Keratinocyte (primary cell): ENCODE measurements at regions not wholly inside any gene's neighbourhood (a gene's known extent, or its start where the extent isn't known, plus 50 kb on each side); places are given as distances from the start of the nearest gene placed in this dataset.

Experiments
- DNase-seq: peaks from one replicate; pipeline ENCODE4 v3.0.0-alpha.2; 2011; ENCODE audit warnings: low read depth, missing footprints, low spot score
- FAIRE-seq: peaks from 2 replicates; lab custom pipeline; 2011; peaks lifted over from hg19 to GRCh38; lab: Jason Lieb, UNC
- H2AFZ ChIP-seq: 2 replicates; pipeline ENCODE4 v1.6.0; 2012; ENCODE audit warnings: low read length, control low read depth, inconsistent platforms; ENCODE audit not compliant: control insufficient read depth
- H3K27ac ChIP-seq: 2 replicates; pipeline ENCODE4 v1.5.1; 2011; ENCODE audit warnings: low read length; ENCODE audit not compliant: control insufficient read depth, insufficient read depth
- H3K27me3 ChIP-seq: 3 replicates; pipeline ENCODE4 v1.6.0; 2011; ENCODE audit warnings: low read length; ENCODE audit not compliant: control insufficient read depth, insufficient read depth; ENCODE audit errors: extremely low read depth
- H3K36me3 ChIP-seq, 2 experiments: 2 replicates in 1 of 2; 3 replicates in 1 of 2; pipeline ENCODE4 v1.5.1; 2011; ENCODE audit warnings: low read length in 2 of 2, mild to moderate bottlenecking in 1 of 2; ENCODE audit not compliant: control insufficient read depth in 2 of 2, insufficient read depth in 2 of 2; ENCODE audit errors: extremely low read depth in 1 of 2
- H3K4me1 ChIP-seq: 3 replicates; pipeline ENCODE4 v1.5.1; 2011; ENCODE audit warnings: low read length; ENCODE audit not compliant: control insufficient read depth, insufficient read depth; ENCODE audit errors: extremely low read depth
- H3K4me2 ChIP-seq: 3 replicates; pipeline ENCODE4 v1.6.0; 2011; ENCODE audit warnings: low read depth, low read length; ENCODE audit not compliant: control insufficient read depth, insufficient read depth; ENCODE audit errors: extremely low read depth
- H3K4me3 ChIP-seq, 3 experiments: fragments of 200-600 bp in 1 of 3; sonication (generic) in 1 of 3; 2 replicates in 2 of 3; 3 replicates in 1 of 3; pipeline ENCODE4 v1.5.1; 2011 to 2016; ENCODE audit warnings: low read length in 3 of 3, mild to moderate bottlenecking in 3 of 3, control low read depth in 2 of 3, inconsistent platforms in 1 of 3, low read depth in 1 of 3, mixed read lengths in 1 of 3, mixed run types in 1 of 3, moderate library complexity in 1 of 3; ENCODE audit not compliant: control insufficient read depth in 2 of 3, insufficient read depth in 2 of 3; ENCODE audit errors: extremely low read depth in 1 of 3
- H3K79me2 ChIP-seq: 2 replicates; pipeline ENCODE4 v1.6.0; 2012; ENCODE audit warnings: low read length; ENCODE audit not compliant: control insufficient read depth, insufficient read depth
- H3K9ac ChIP-seq: 3 replicates; pipeline ENCODE4 v1.6.0; 2011; ENCODE audit warnings: low read length; ENCODE audit not compliant: control insufficient read depth, insufficient read depth; ENCODE audit errors: extremely low read depth
- H3K9me1 ChIP-seq: 3 replicates; pipeline ENCODE4 v1.6.0; 2011; ENCODE audit warnings: low read length; ENCODE audit not compliant: control insufficient read depth, insufficient read depth; ENCODE audit errors: extremely low read depth
- H3K9me3 ChIP-seq: 2 replicates; pipeline ENCODE4 v1.5.1; 2012; ENCODE audit warnings: low read depth, low read length; ENCODE audit not compliant: control insufficient read depth
- H4K20me1 ChIP-seq: 3 replicates; pipeline ENCODE4 v1.6.0; 2011; ENCODE audit warnings: low read length; ENCODE audit not compliant: control insufficient read depth, insufficient read depth; ENCODE audit errors: extremely low read depth
- EZH2 ChIP-seq: IDR thresholded peaks from one replicate; pipeline ENCODE4 v1.6.1; 2012; ENCODE audit warnings: inconsistent platforms, mild to moderate bottlenecking, low read length, moderate library complexity
- dilution Hi-C: fragments of 300-500 bp; cut with MboI; formaldehyde crosslinking; loops from one replicate; pipeline ENCODE4 v1.7.0; 2020; ENCODE audit warnings: low sequenced_read_pairs; ENCODE audit not compliant: extremely low pct_ligation_motif_present
- TF ChIP-seq, protein P1 (sequence below), 3 experiments: IDR thresholded peaks in 1 of 3; conservative IDR thresholded peaks in 1 of 3; optimal IDR thresholded peaks in 1 of 3; 2 replicates in 2 of 3; 3 replicates in 1 of 3; pipeline versions ENCODE3 to v1.5.1; 2011; ENCODE audit warnings: low read length in 3 of 3, mild to moderate bottlenecking in 3 of 3, moderate library complexity in 2 of 3, control low read depth in 1 of 3, inconsistent platforms in 1 of 3; ENCODE audit not compliant: insufficient read depth in 2 of 3; ENCODE audit errors: extremely low read depth in 1 of 3

DNA sequence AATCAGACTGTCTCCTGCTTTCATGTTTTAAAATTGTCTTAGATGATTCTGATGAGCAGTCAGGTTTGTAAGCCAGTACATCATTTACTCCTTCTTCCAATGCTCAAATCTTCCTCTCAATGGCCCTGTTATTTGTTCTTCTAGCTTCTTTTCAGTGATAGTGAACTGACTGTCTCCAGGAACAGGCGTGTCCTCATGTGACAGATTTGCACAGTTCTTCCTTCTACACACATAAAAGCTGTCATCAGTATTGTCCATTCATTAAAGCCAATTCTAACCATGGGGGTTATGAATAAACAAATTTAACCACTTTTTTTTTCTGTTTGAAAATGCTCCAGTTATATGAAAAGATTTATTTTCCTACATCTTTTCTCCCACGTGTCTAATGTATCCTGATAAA lies 308.7 kb upstream of the SORCS1 start:
- Histone ChIP-seq H3K9me1 (no peaks in the 10 kb centered on the region), H3K9ac (no peak overlapping the region), H3K4me2 (no peak overlapping the region), H4K20me1 (no peaks in the 10 kb centered on the region), H3K36me3 (no peaks in the 10 kb centered on the region), H3K4me1 (no peaks in the 10 kb centered on the region), H3K4me3 (no peak overlapping the region), H3K27ac (no peak overlapping the region), H3K27me3 (no peaks in the 10 kb centered on the region), H3K79me2 (no peaks in the 10 kb centered on the region), H2AFZ (no peak overlapping the region), H3K9me3 (no peaks in the 10 kb centered on the region)
- DNase-seq (no peak), FAIRE-seq (no peak)
- dilution Hi-C loops = no loop called here
- no peak for TF ChIP-seq EZH2
- TF ChIP-seq, protein P1, sequence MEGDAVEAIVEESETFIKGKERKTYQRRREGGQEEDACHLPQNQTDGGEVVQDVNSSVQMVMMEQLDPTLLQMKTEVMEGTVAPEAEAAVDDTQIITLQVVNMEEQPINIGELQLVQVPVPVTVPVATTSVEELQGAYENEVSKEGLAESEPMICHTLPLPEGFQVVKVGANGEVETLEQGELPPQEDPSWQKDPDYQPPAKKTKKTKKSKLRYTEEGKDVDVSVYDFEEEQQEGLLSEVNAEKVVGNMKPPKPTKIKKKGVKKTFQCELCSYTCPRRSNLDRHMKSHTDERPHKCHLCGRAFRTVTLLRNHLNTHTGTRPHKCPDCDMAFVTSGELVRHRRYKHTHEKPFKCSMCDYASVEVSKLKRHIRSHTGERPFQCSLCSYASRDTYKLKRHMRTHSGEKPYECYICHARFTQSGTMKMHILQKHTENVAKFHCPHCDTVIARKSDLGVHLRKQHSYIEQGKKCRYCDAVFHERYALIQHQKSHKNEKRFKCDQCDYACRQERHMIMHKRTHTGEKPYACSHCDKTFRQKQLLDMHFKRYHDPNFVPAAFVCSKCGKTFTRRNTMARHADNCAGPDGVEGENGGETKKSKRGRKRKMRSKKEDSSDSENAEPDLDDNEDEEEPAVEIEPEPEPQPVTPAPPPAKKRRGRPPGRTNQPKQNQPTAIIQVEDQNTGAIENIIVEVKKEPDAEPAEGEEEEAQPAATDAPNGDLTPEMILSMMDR (optimal IDR thresholded peaks at IDR 0.05 in 1 of 3, IDR thresholded peaks at IDR 0.05 in 1 of 3, conservative IDR thresholded peaks at IDR 0.05 in 1 of 3; ENCODE audit: extremely low read depth in 1 of 3, insufficient read depth in 2 of 3, low read length in 3 of 3) = no peak

DNA sequence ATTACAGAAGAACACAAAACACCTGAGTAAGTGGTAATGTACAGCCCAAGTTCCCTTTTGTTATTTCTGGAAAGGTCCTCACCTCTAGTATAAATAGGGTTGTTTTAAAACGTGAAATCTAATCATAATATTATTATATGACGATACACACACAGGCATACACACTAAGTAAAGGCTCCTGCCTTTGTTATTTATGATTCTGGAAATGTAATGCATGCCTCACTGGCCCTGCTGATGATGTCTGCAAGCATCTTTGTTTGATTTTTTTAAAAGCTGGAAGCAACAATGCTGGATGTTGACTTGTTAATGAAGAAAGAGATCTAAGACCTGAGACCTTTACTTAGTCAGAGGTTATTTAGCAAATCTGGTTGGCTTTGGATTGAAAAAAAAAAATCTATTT lies 307.4 kb upstream of the SORCS1 start:
- Histone ChIP-seq H3K36me3 (no peaks in the 10 kb centered on the region), H2AFZ (no peak overlapping the region), H3K79me2 (no peaks in the 10 kb centered on the region), H3K9ac (no peak overlapping the region), H3K4me2 (no peak overlapping the region), H3K9me1 (no peaks in the 10 kb centered on the region), H3K9me3 (no peaks in the 10 kb centered on the region), H3K27me3 (no peaks in the 10 kb centered on the region), H3K4me1 (no peaks in the 10 kb centered on the region), H3K4me3 (no peak overlapping the region), H4K20me1 (no peaks in the 10 kb centered on the region), H3K27ac (no peak overlapping the region)
- DNase-seq (no peak), FAIRE-seq (no peak)
- dilution Hi-C loops = no loop called here
- no peak for TF ChIP-seq EZH2
- TF ChIP-seq, protein P1 (optimal IDR thresholded peaks at IDR 0.05 in 1 of 3, IDR thresholded peaks at IDR 0.05 in 1 of 3, conservative IDR thresholded peaks at IDR 0.05 in 1 of 3; ENCODE audit: extremely low read depth in 1 of 3, insufficient read depth in 2 of 3, low read length in 3 of 3) = no peak
